NB4 (cell line): ENCODE measurements at regions not wholly inside any gene's neighbourhood (a gene's known extent, or its start where the extent isn't known, plus 50 kb on each side); places are given as distances from the start of the nearest gene placed in this dataset.

ENCODE experiments used
- DNase-seq: peaks from one replicate; pipeline ENCODE4 v3.0.0; 2010; ENCODE audit warnings: low read depth
- H3K4me3 ChIP-seq: one replicate; pipeline ENCODE4 v1.5.1; 2011; ENCODE audit warnings: mild to moderate bottlenecking, low read depth, low read length, moderate library complexity
- CTCF ChIP-seq: IDR thresholded peaks from one replicate; pipeline ENCODE4 v1.5.1; 2012; ENCODE audit warnings: low read depth, low read length
- MAX ChIP-seq: IDR thresholded peaks from 2 replicates; pipeline ENCODE4 v1.6.1; 2011; ENCODE audit warnings: low read depth, low read length
- MYC ChIP-seq: IDR thresholded peaks from 2 replicates; pipeline ENCODE4 v1.6.1; 2011; ENCODE audit warnings: low read depth, low read length
- POLR2A ChIP-seq: IDR thresholded peaks from 2 replicates; pipeline ENCODE4 v1.6.1; 2011; ENCODE audit warnings: mild to moderate bottlenecking; ENCODE audit not compliant: insufficient read length; ENCODE audit errors: extremely low read depth

GRCh38 chr2:37868866-37869265 lies 56.2 kb upstream of the RMDN2 start:
- no peak overlapping the region for H3K4me3 ChIP-seq
- DNase-seq: no peak
- TF ChIP-seq POLR2A: no peak
- no peak for TF ChIP-seq MYC
- TF ChIP-seq CTCF: no peak
- TF ChIP-seq MAX: no peak

GRCh38 chr2:37869304-37869703 lies 55.8 kb upstream of the RMDN2 start:
- no peak for DNase-seq
- TF ChIP-seq CTCF (no peak), MAX (no peak), MYC (no peak), POLR2A (no peak)
- no peak overlapping the region for H3K4me3 ChIP-seq

GRCh38 chr2:37869771-37870170 lies 55.3 kb upstream of the RMDN2 start:
- no peak for DNase-seq
- no peak overlapping the region for H3K4me3 ChIP-seq
- TF ChIP-seq MYC (no peak), MAX (no peak), CTCF (no peak), POLR2A (no peak)

GRCh38 chr2:37870829-37871228 lies 54.3 kb upstream of the RMDN2 start:
- no peak for DNase-seq
- no peak overlapping the region for H3K4me3 ChIP-seq
- no peak for TF ChIP-seq MAX
- TF ChIP-seq POLR2A: no peak
- no peak for TF ChIP-seq CTCF
- TF ChIP-seq MYC: no peak

GRCh38 chr2:37871456-37872191 lies 53.5 kb upstream of the RMDN2 start:
- TF ChIP-seq MYC (no peak), MAX (no peak), CTCF (no peak), POLR2A (no peak)
- no peak overlapping the region for H3K4me3 ChIP-seq
- DNase-seq: peak; percentile 48

GRCh38 chr2:37872192-37872750 lies 52.8 kb upstream of the RMDN2 start:
- no peak for TF ChIP-seq MYC
- no peak for TF ChIP-seq CTCF
- TF ChIP-seq POLR2A: no peak
- TF ChIP-seq MAX: no peak
- DNase-seq: no peak
- H3K4me3 ChIP-seq: no peak overlapping the region
